ENCODE measurements at regions not wholly inside any gene's neighbourhood (a gene's known extent, or its start where the extent isn't known, plus 50 kb on each side); places are given as distances from the start of the nearest gene placed in this dataset.

- TF ChIP-seq EZH2 (IDR thresholded peaks at IDR 0.05; ENCODE audit: borderline replicate concordance, control insufficient read depth, low read depth, low read length) (no peak), CTCF (IDR thresholded peaks at IDR 0.05 in 2 of 3, conservative IDR thresholded peaks at IDR 0.05 in 1 of 3; ENCODE audit: control insufficient read depth in 2 of 3, extremely low read depth in 1 of 3, insufficient read depth in 1 of 3, low read depth in 3 of 3, low read length in 3 of 3) (no peak)
These were observed 1025.2 kb upstream of the CDH18 start for GRCh38 chr5:21013237-21013636.

Data from GM12878 (cell line).